ENCODE measurements at regions not wholly inside any gene's neighbourhood (a gene's known extent, or its start where the extent isn't known, plus 50 kb on each side); places are given as distances from the start of the nearest gene placed in this dataset.

DNA sequence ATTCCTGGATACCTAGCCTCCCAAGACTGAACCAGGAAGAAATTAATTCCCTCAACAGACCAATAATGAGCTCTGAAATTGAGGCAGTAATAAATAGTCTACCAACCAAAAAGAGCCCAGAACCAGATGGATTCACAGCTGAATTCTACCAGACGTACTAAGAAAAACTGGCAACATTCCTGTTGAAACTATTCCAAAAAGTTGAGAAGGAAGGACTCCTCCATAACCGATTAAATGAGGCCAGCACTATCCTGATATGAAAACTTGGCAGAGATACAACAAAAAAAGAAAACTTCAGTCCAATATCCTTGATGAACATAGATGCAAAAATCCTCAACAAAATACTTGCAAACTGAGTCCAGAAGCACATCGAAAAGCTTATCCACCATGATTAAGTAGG is 392.5 kb upstream of the GRAMD2B start:
- in situ Hi-C loops (cut with MboI) (no loop called here), intact Hi-C loops (cut with micrococcal nuclease; ENCODE audit: unreplicated experiment) (no loop called here)
- TF ChIP-seq, protein P1, sequence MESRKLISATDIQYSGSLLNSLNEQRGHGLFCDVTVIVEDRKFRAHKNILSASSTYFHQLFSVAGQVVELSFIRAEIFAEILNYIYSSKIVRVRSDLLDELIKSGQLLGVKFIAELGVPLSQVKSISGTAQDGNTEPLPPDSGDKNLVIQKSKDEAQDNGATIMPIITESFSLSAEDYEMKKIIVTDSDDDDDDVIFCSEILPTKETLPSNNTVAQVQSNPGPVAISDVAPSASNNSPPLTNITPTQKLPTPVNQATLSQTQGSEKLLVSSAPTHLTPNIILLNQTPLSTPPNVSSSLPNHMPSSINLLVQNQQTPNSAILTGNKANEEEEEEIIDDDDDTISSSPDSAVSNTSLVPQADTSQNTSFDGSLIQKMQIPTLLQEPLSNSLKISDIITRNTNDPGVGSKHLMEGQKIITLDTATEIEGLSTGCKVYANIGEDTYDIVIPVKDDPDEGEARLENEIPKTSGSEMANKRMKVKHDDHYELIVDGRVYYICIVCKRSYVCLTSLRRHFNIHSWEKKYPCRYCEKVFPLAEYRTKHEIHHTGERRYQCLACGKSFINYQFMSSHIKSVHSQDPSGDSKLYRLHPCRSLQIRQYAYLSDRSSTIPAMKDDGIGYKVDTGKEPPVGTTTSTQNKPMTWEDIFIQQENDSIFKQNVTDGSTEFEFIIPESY (IDR thresholded peaks at IDR 0.05) = no peak
- TF ChIP-seq POLR2AphosphoS2 (IDR thresholded peaks at IDR 0.05; ENCODE audit: low read depth, low read length) = no peak
- no peak for TF ChIP-seq SMAD1 (IDR thresholded peaks at IDR 0.05; ENCODE audit: low read depth, partially characterized antibody)
- no TSS peak for BruUV-seq (replicated peaks)
- H3K36me3 ChIP-seq (ENCODE audit: control insufficient read depth in 2 of 2, insufficient read depth in 2 of 2, low read length in 1 of 2) = no peaks in the 10 kb centered on the region
- ChIA-PET SMC1A (ENCODE audit: uncharacterized antibody, unreplicated experiment) (interaction anchor here (1.0 kb wide), 1 partner anchor 15 kb away, joined by 4 read pairs; no protein-coding TSS in a partner anchor), CTCF (interaction anchor here (0.6 kb wide), 1 partner anchor 225 kb away, joined by 3 read pairs; no protein-coding TSS in a partner anchor), RAD21 (ENCODE audit: unreplicated experiment) (no interaction called here), POLR2A (no interaction called here)
- H3K27me3 ChIP-seq (replicated peaks in 1 of 2; ENCODE audit: control insufficient read depth in 2 of 2, insufficient read depth in 2 of 2, low read length in 1 of 2) = no peaks in the 10 kb centered on the region
- 0% methylated on average over 3 of the region's 3 CpGs for WGBS (ENCODE audit: insufficient coverage, insufficient replicate concordance, low lambda C conversion rate, missing lambda C conversion rate)
- H3K27ac ChIP-seq (ENCODE audit: control insufficient read depth, insufficient read depth) = no peak overlapping the region
- no peaks in the 10 kb centered on the region for H4K20me1 ChIP-seq (ENCODE audit: control insufficient read depth, insufficient read depth)
- no peak overlapping the region for H3K4me2 ChIP-seq (ENCODE audit: control insufficient read depth, insufficient read depth)
- no peak for ATAC-seq
- H3K79me2 ChIP-seq (ENCODE audit: control insufficient read depth, insufficient read depth, low read length) = no peaks in the 10 kb centered on the region
- no peaks in the 10 kb centered on the region; the same call in 1 of the 3 replicates for H3K9me3 ChIP-seq (replicated peaks; ENCODE audit: control insufficient read depth, insufficient read depth, low read length)
- no peaks in the 10 kb centered on the region for H3K4me1 ChIP-seq (ENCODE audit: control insufficient read depth, insufficient read depth, low read length)
- DNase-seq (ENCODE audit: low read depth, low spot score) = no peak
- no peak overlapping the region for H3K4me3 ChIP-seq
- no peak overlapping the region for H3K9ac ChIP-seq (ENCODE audit: control insufficient read depth, insufficient read depth, low read length)
- H2AFZ ChIP-seq (ENCODE audit: control insufficient read depth, low read depth, low read length) = no peak overlapping the region
- no peak for FAIRE-seq

DNA sequence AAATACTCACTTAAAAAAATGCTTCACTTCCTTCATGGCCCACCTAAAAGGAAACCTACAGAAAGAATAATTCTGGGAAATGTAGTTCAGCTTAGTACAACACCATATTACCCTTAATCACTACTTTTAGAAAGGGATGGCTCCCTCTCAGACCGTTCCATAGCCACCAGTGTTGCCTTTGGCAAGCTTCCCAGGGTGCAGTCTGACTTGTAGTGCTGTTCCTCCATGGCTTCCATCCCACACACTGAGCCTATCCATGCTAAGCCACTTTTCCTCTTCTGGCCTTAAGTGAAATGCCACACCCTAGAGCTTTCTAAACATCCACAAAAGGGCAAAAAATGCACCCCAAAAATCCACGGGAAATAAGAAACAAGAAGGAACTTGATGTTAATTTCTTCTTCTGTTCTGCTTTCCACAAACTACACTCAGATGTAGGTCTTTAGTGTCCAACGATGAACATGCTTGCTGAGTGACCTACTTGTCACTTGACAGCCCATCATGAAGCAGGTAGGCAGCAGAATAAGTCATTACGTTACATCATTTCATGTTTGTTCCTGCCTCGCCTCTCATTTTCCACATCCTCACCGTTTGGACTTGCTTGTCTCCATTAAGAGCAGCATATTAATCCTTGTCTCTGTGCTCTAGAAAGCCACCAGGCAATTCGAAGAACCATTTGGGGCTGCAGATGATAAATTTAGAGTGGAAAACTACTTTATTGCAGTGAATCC is 391.1 kb upstream of the GRAMD2B start:
- FAIRE-seq = no peak
- TF ChIP-seq SUZ12 (IDR thresholded peaks at IDR 0.05; ENCODE audit: unreplicated experiment) (no peak), NR2C1 (IDR thresholded peaks at IDR 0.05) (no peak), WRNIP1 (IDR thresholded peaks at IDR 0.05; ENCODE audit: borderline replicate concordance, low read depth, low read length) (no peak), RAD21 (IDR thresholded peaks at IDR 0.05; ENCODE audit: insufficient read depth, low read depth, low read length) (no peak), TCF12 (IDR thresholded peaks at IDR 0.05; ENCODE audit: low read depth, low read length) (no peak), MEF2B (IDR thresholded peaks at IDR 0.05; ENCODE audit: partially characterized antibody, poor library complexity, severe bottlenecking) (no peak)
- TF ChIP-seq, protein P2, sequence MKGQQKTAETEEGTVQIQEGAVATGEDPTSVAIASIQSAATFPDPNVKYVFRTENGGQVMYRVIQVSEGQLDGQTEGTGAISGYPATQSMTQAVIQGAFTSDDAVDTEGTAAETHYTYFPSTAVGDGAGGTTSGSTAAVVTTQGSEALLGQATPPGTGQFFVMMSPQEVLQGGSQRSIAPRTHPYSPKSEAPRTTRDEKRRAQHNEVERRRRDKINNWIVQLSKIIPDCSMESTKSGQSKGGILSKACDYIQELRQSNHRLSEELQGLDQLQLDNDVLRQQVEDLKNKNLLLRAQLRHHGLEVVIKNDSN (IDR thresholded peaks at IDR 0.05; ENCODE audit: borderline replicate concordance, extremely low read length, insufficient read depth, low read depth, low read length) = no peak
- TF ChIP-seq, protein P3, sequence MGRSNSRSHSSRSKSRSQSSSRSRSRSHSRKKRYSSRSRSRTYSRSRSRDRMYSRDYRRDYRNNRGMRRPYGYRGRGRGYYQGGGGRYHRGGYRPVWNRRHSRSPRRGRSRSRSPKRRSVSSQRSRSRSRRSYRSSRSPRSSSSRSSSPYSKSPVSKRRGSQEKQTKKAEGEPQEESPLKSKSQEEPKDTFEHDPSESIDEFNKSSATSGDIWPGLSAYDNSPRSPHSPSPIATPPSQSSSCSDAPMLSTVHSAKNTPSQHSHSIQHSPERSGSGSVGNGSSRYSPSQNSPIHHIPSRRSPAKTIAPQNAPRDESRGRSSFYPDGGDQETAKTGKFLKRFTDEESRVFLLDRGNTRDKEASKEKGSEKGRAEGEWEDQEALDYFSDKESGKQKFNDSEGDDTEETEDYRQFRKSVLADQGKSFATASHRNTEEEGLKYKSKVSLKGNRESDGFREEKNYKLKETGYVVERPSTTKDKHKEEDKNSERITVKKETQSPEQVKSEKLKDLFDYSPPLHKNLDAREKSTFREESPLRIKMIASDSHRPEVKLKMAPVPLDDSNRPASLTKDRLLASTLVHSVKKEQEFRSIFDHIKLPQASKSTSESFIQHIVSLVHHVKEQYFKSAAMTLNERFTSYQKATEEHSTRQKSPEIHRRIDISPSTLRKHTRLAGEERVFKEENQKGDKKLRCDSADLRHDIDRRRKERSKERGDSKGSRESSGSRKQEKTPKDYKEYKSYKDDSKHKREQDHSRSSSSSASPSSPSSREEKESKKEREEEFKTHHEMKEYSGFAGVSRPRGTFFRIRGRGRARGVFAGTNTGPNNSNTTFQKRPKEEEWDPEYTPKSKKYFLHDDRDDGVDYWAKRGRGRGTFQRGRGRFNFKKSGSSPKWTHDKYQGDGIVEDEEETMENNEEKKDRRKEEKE (IDR thresholded peaks at IDR 0.05) = no peak

More for the DNA sequence above, 391.1 kb upstream of the GRAMD2B start:
- WGBS (ENCODE audit: insufficient coverage, insufficient replicate concordance, low lambda C conversion rate, missing lambda C conversion rate) = 11% methylated on average over 7 of the region's 7 CpGs
- no TSS peak for BruUV-seq (replicated peaks)
- no peaks in the 10 kb centered on the region for H3K36me3 ChIP-seq (ENCODE audit: control insufficient read depth in 2 of 2, insufficient read depth in 2 of 2, low read length in 1 of 2)
- H3K9me3 ChIP-seq (replicated peaks; ENCODE audit: control insufficient read depth, insufficient read depth, low read length) = no peaks in the 10 kb centered on the region; the same call in 1 of the 3 replicates
- no peaks in the 10 kb centered on the region for H3K79me2 ChIP-seq (ENCODE audit: control insufficient read depth, insufficient read depth, low read length)
- no peaks in the 10 kb centered on the region for H4K20me1 ChIP-seq (ENCODE audit: control insufficient read depth, insufficient read depth)
- SMC1A ChIA-PET (ENCODE audit: uncharacterized antibody, unreplicated experiment) = interaction anchor here (1.0 kb wide), 1 partner anchor 14 kb away, joined by 4 read pairs; no protein-coding TSS in a partner anchor
- no peak overlapping the region for H2AFZ ChIP-seq (ENCODE audit: control insufficient read depth, low read depth, low read length)
- CTCF ChIA-PET = no interaction called here
- H3K9ac ChIP-seq (ENCODE audit: control insufficient read depth, insufficient read depth, low read length) = no peak overlapping the region
- intact Hi-C loops (cut with micrococcal nuclease; ENCODE audit: unreplicated experiment) = no loop called here
- H3K27ac ChIP-seq (ENCODE audit: control insufficient read depth, insufficient read depth) = no peak overlapping the region
- no peak for DNase-seq (ENCODE audit: low read depth, low spot score)
- no peak for ATAC-seq
- in situ Hi-C loops (cut with MboI) = no loop called here
- POLR2A ChIA-PET = no interaction called here
- RAD21 ChIA-PET (ENCODE audit: unreplicated experiment) = no interaction called here
- no peak overlapping the region for H3K4me3 ChIP-seq
- no peaks in the 10 kb centered on the region for H3K4me1 ChIP-seq (ENCODE audit: control insufficient read depth, insufficient read depth, low read length)
- no peak overlapping the region for H3K4me2 ChIP-seq (ENCODE audit: control insufficient read depth, insufficient read depth)
- no peaks in the 10 kb centered on the region for H3K27me3 ChIP-seq (replicated peaks in 1 of 2; ENCODE audit: control insufficient read depth in 2 of 2, insufficient read depth in 2 of 2, low read length in 1 of 2)

Data from GM12878 (cell line).